Large intestine (tissue), 3 donors: ENCODE measurements at regions not wholly inside any gene's neighbourhood (a gene's known extent, or its start where the extent isn't known, plus 50 kb on each side); places are given as distances from the start of the nearest gene placed in this dataset.

Experiments
- DNase-seq, 2 donors: peaks; one replicate each; pipeline versions ENCODE4 v3.0.0 to v3.0.0-alpha.2; 2013
- H3K27ac ChIP-seq: one replicate; pipeline ENCODE4 v1.5.1; 2013; ENCODE audit warnings: low read length
- H3K27me3 ChIP-seq: 2 replicates; pipeline ENCODE4 v1.6.1; 2013; ENCODE audit warnings: low read length; ENCODE audit not compliant: control insufficient read depth, insufficient read depth
- H3K36me3 ChIP-seq: 2 replicates; pipeline ENCODE4 v1.6.1; 2013; ENCODE audit warnings: low read length; ENCODE audit not compliant: control insufficient read depth, insufficient read depth
- H3K4me1 ChIP-seq: one replicate; pipeline ENCODE4 v1.6.1; 2013; ENCODE audit warnings: low read length; ENCODE audit not compliant: control insufficient read depth, insufficient read depth
- H3K4me3 ChIP-seq: one replicate; pipeline ENCODE4 v1.5.1; 2013; ENCODE audit warnings: low read length
- H3K9me3 ChIP-seq: one replicate; pipeline ENCODE4 v1.6.1; 2013; ENCODE audit warnings: mild to moderate bottlenecking, low read depth, low read length, moderate library complexity; ENCODE audit not compliant: control insufficient read depth
- WGBS: methylation state at CpG from one replicate; pipeline ENCODE4 v1.1.5; 2013; ENCODE audit warnings: low lambda C conversion rate; ENCODE audit not compliant: insufficient coverage; 5-methylcytosine and 5-hydroxymethylcytosine counted together

- WGBS = 60% methylated on average over 1 of the region's 2 CpGs
- Histone ChIP-seq H3K4me1 (no peaks in the 10 kb centered on the region), H3K27ac (no peak overlapping the region)
These were observed 92.8 kb downstream of the CAVIN4 start for GRCh38 chr9:100670719-100671118.

DNA sequence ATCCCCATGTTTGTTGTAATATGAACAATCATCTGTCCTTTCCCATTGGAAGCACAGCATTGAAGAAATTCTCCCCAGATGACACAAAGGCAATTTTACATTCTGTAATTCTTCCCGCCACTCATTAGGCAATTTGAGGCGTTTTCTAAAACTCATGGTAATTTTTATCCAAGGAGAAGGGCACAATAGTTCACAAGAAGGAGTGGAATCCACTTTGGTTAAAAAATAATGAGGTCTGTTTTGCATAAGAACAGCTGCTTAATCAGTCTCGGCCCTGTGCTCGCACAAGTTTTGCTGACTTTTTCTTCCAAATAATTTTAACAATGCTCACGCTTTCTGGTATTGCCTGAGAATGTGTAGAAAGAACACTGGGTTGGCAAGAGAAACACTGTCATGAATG, 94.0 kb downstream of the CAVIN4 start:
- H3K4me1 ChIP-seq = no peaks in the 10 kb centered on the region
- H3K27ac ChIP-seq = no peak overlapping the region
- WGBS = no CpG with 5 or more reads among the region's 5 CpGs
- no peaks in the 10 kb centered on the region for H3K9me3 ChIP-seq
- no peak for DNase-seq
- no peaks in the 10 kb centered on the region for H3K27me3 ChIP-seq
- H3K4me3 ChIP-seq = no peak overlapping the region
- H3K36me3 ChIP-seq = no peaks in the 10 kb centered on the region

More at GRCh38 chr9:100670719-100671118, 92.8 kb downstream of the CAVIN4 start:
- H3K9me3 ChIP-seq = no peaks in the 10 kb centered on the region
- H3K27me3 ChIP-seq = no peaks in the 10 kb centered on the region
- H3K36me3 ChIP-seq = no peaks in the 10 kb centered on the region
- no peak overlapping the region for H3K4me3 ChIP-seq
- no peak for DNase-seq

- Histone ChIP-seq H3K27me3 (no peaks in the 10 kb centered on the region), H3K4me3 (no peak overlapping the region), H3K9me3 (no peaks in the 10 kb centered on the region), H3K36me3 (no peaks in the 10 kb centered on the region), H3K4me1 (no peaks in the 10 kb centered on the region), H3K27ac (no peak overlapping the region)
- WGBS = 100% methylated on average over 1 of the region's 2 CpGs
- DNase-seq = no peak
These were observed 95.4 kb downstream of the CAVIN4 start for GRCh38 chr9:100673249-100673648.

- Histone ChIP-seq H3K4me1 (no peaks in the 10 kb centered on the region), H3K4me3 (no peak overlapping the region), H3K36me3 (no peaks in the 10 kb centered on the region), H3K27me3 (no peaks in the 10 kb centered on the region), H3K9me3 (no peaks in the 10 kb centered on the region), H3K27ac (no peak overlapping the region)
- DNase-seq = no peak
- no CpG with 5 or more reads among the region's 1 CpG for whole genome bisulfite sequencing
These were observed 96.7 kb downstream of the CAVIN4 start for GRCh38 chr9:100674419-100675122.

DNA sequence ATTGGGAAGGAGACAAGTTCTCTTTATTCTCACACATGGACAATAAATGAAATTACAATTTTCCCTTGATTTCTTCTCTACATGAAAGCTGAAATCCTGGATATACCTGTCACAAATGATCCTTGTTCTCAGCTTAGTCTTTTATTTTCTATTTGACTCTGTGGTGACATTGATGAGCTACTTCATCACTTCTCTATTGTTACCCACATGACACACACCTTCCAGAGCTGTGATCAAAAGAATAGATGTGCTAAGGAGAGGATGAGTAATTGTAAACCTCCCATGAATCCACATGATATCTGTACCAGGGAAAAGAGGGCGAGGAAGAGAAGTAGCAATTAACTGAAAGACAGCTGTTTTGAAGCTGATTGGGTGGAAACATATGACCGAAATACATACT, 102.0 kb downstream of the CAVIN4 start:
- H3K4me1 ChIP-seq = no peaks in the 10 kb centered on the region
- 100% methylated on average over 2 of the region's 2 CpGs for WGBS
- no peak for DNase-seq

GRCh38 chr9:100686420-100686819, 108.5 kb downstream of the CAVIN4 start:
- no peak for DNase-seq
- WGBS = no CpG with 5 or more reads among the region's 2 CpGs

More for the DNA sequence above, 102.0 kb downstream of the CAVIN4 start:
- H3K36me3 ChIP-seq = no peaks in the 10 kb centered on the region
- H3K27me3 ChIP-seq = no peaks in the 10 kb centered on the region
- H3K9me3 ChIP-seq = no peaks in the 10 kb centered on the region
- no peak overlapping the region for H3K27ac ChIP-seq
- H3K4me3 ChIP-seq = no peak overlapping the region

GRCh38 chr9:100689635-100690034, 111.8 kb downstream of the CAVIN4 start:
- no peak for DNase-seq
- H3K4me1 ChIP-seq = no peaks in the 10 kb centered on the region
- no peak overlapping the region for H3K27ac ChIP-seq
- H3K27me3 ChIP-seq = no peaks in the 10 kb centered on the region
- no peaks in the 10 kb centered on the region for H3K36me3 ChIP-seq
- no peak overlapping the region for H3K4me3 ChIP-seq
- H3K9me3 ChIP-seq = no peaks in the 10 kb centered on the region
- WGBS = 73% methylated on average over 2 of the region's 3 CpGs

More at GRCh38 chr9:100686420-100686819, 108.5 kb downstream of the CAVIN4 start:
- no peaks in the 10 kb centered on the region for H3K27me3 ChIP-seq
- no peak overlapping the region for H3K4me3 ChIP-seq
- H3K27ac ChIP-seq = no peak overlapping the region
- no peaks in the 10 kb centered on the region for H3K4me1 ChIP-seq
- H3K9me3 ChIP-seq = no peaks in the 10 kb centered on the region
- no peaks in the 10 kb centered on the region for H3K36me3 ChIP-seq

GRCh38 chr9:100690438-100690837, 112.6 kb downstream of the CAVIN4 start:
- H3K4me1 ChIP-seq = no peaks in the 10 kb centered on the region
- no CpG with 5 or more reads among the region's 5 CpGs for WGBS
- no peak overlapping the region for H3K4me3 ChIP-seq
- DNase-seq = no peak
- H3K27me3 ChIP-seq = no peaks in the 10 kb centered on the region
- H3K9me3 ChIP-seq = no peaks in the 10 kb centered on the region
- H3K27ac ChIP-seq = no peak overlapping the region
- H3K36me3 ChIP-seq = no peaks in the 10 kb centered on the region

- H3K4me1 ChIP-seq = no peaks in the 10 kb centered on the region
- 100% methylated on average over 1 of the region's 1 CpG for WGBS
These were observed 119.5 kb downstream of the CAVIN4 start for GRCh38 chr9:100697339-100697738.

GRCh38 chr9:100698945-100699344, 121.1 kb downstream of the CAVIN4 start:
- H3K4me3 ChIP-seq = no peak overlapping the region
- no peak for DNase-seq
- H3K9me3 ChIP-seq = no peaks in the 10 kb centered on the region
- no peaks in the 10 kb centered on the region for H3K4me1 ChIP-seq
- H3K36me3 ChIP-seq = no peaks in the 10 kb centered on the region
- H3K27ac ChIP-seq = no peak overlapping the region
- no peaks in the 10 kb centered on the region for H3K27me3 ChIP-seq
- no CpG with 5 or more reads among the region's 1 CpG for WGBS

More at GRCh38 chr9:100697339-100697738, 119.5 kb downstream of the CAVIN4 start:
- no peak overlapping the region for H3K27ac ChIP-seq
- H3K9me3 ChIP-seq = no peaks in the 10 kb centered on the region
- no peaks in the 10 kb centered on the region for H3K27me3 ChIP-seq
- DNase-seq = no peak
- H3K36me3 ChIP-seq = no peaks in the 10 kb centered on the region
- H3K4me3 ChIP-seq = no peak overlapping the region

DNA sequence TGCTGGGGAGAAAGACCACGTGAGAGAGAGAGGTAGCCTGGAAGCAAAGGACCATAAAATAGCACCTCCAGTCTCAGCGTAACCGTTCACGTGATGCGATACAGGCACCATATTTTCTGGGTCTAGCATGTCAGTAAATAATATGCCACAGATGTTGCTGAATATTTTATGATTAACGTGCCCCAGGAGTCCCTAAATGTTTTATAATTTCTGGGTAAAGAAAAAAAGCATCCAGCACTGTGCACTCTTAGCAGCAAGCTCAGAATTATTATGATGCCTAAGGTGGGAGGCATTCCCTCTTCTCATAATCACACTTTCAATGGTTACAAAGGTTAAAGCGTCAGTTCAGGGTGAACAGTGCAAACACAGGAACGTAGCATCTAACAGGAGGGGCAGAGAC, 121.8 kb downstream of the CAVIN4 start:
- Histone ChIP-seq H3K27me3 (no peaks in the 10 kb centered on the region), H3K27ac (no peak overlapping the region), H3K9me3 (no peaks in the 10 kb centered on the region), H3K4me1 (no peaks in the 10 kb centered on the region), H3K4me3 (no peak overlapping the region), H3K36me3 (no peaks in the 10 kb centered on the region)
- WGBS = no CpG with 5 or more reads among the region's 8 CpGs
- no peak for DNase-seq
